HG02852 (cell line): ENCODE measurements at regions not wholly inside any gene's neighbourhood (a gene's known extent, or its start where the extent isn't known, plus 50 kb on each side); places are given as distances from the start of the nearest gene placed in this dataset.
"Not testable (repeated sequence)": the region's sequence is repeated elsewhere in the genome, so short reads cannot be mapped to it uniquely, and the experiment has no call there.

Experiments
- ATAC-seq: cut with Tn5 transposase; IDR thresholded peaks from one replicate; pipeline ENCODE4 v1.9.1; 2021; ENCODE audit warnings: mild to moderate bottlenecking, moderate library complexity; ENCODE audit not compliant: unreplicated experiment

DNA sequence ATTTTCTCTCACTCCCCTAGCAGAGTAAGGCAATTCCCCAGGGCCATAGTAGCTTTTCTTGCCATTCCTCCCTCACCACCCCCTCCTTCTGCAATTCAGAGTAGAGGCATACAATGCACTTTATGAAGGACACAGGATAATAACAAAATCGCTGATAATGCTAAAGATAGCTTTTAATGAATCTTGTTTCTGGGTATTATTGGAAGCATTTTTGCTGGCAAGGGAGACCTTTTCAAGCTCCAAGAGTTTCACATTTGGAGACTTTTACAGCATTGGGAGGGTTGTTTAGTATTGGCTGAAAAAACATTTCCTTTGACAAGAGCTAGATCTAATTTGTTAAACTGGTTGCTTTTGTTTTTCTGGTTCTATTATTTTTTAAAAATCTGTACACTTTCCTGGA lies 573.0 kb upstream of the C16orf82 start:
- no peak for ATAC-seq

GRCh38 chr16:26497896-26498295 lies 568.8 kb upstream of the C16orf82 start:
- ATAC-seq: no peak

DNA sequence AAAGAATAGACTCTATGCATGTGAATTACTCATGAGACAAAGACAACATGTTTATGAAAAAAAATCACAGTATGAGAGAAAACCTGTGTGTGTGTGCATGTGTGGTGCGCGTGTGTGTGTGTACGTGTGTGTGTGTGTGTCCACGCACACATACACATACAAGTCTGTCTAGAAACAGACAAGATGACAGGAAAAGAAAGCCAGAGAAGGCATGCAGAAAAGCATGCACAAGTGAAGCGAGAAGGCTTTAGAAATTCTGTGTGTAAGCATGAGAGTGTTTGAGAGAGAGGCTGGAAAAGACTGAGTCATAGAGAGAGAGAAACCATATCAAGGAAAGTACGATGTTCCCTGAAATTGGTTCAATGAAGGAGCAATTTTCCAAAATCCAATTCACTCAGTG lies 566.4 kb upstream of the C16orf82 start:
- no peak for ATAC-seq

DNA sequence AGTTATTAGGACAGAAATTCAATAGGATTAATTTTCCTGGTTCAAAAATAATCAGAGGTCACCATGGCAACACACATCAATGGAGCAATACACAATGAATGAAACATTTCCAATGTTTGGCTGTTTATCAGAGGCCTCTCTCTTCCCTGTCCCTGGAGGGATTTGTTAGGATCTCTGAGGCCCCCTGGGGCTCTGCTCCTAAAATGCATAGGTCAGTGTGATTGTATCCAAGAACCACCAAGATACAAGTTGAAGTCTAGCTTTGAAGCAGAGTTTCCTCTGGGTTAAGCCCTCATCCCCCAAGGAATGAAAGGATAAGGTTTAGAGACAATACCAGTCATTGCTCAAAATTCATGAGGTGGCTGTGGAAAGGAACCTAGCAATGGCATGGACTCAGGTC lies 561.2 kb upstream of the C16orf82 start:
- ATAC-seq: no peak

DNA sequence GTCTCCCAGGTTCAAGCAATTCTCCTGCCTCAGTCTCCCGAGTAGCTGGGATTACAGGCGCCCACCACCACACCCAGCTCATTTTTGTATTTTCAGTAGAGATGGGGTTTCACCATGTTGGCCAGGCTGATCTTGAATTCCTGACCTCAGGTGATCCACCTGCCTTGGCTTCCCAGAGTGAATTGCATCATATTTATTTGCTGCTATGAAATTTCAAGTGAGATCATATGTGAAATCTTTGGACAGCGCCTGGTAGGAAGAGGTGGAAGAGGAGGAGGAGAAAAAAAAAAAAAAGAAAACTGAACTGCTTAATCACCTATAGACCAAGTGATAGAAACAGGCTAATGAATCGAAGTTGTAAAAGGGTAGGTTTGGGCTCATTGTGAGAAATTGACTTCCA lies 557.8 kb upstream of the C16orf82 start:
- not testable (repeated sequence) for ATAC-seq

GRCh38 chr16:26510924-26511323 lies 555.8 kb upstream of the C16orf82 start:
- no peak for ATAC-seq

GRCh38 chr16:26511463-26511862 lies 555.3 kb upstream of the C16orf82 start:
- ATAC-seq: no peak

- ATAC-seq: no peak
These were observed 545.1 kb upstream of the C16orf82 start for GRCh38 chr16:26521626-26522025.

DNA sequence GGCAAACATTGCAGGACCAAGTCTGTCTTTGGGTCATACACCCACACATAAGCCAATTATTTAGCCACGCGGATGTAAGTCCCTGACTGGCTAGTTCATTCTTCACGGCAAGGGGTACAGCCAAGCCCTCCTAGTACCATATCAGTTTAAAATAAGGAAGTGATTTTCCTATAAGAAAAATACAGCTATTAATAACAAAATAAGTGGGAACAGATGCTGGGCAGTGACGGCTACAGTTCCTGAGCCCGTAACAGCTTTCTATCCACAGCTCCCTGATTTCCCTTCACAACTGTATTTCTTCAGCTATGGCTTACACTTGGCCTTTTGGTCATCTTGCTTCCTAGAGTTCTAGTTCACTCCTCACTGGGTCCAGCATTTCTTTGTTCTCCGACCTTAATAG lies 542.4 kb upstream of the C16orf82 start:
- ATAC-seq: no peak

GRCh38 chr16:26524846-26525245 lies 541.9 kb upstream of the C16orf82 start:
- ATAC-seq: no peak

- no peak for ATAC-seq
These were observed 540.9 kb upstream of the C16orf82 start for GRCh38 chr16:26525856-26526255.

DNA sequence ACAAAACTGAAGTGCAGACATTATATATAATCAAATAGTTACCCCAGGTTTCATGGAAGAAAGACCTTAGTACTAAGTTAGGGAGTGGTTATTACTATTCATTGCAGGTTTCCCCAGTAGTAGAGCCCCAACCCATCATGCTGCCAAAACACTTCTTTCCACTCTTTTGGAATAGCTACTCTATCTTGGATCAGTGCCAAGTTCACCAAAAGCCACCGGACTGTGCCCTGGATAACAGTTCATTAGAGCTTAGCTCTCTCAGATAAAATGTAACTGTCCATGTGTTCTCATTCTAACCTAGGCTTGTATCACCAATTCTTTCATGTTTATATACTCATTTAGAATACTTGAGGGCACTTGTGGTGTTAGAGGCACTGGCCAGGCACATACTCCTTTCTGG lies 540.1 kb upstream of the C16orf82 start:
- ATAC-seq: no peak

GRCh38 chr16:26530584-26531289 lies 536.0 kb upstream of the C16orf82 start:
- no peak for ATAC-seq

DNA sequence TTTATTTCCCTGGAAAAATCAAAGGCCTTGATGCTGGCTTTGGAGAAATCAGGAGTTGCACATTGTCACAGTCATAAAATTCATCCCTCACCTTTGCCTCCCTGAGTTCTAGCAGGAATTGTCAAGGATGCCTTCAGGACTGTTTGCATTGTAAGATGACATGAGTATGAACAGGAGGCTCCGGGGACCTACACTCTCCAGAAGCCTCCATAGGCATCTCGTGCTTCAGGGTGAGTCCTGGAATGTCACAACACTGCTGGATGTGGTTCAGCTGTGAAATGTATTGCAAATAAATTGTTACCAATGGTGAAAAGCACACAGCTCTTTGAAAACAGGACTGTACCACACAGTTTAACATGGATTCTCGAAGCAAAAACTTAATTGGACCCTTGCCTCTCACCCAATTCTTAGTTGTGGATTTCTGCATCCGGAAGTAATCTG lies 535.4 kb upstream of the C16orf82 start:
- no peak for ATAC-seq

GRCh38 chr16:26532456-26532855 lies 534.3 kb upstream of the C16orf82 start:
- no peak for ATAC-seq

DNA sequence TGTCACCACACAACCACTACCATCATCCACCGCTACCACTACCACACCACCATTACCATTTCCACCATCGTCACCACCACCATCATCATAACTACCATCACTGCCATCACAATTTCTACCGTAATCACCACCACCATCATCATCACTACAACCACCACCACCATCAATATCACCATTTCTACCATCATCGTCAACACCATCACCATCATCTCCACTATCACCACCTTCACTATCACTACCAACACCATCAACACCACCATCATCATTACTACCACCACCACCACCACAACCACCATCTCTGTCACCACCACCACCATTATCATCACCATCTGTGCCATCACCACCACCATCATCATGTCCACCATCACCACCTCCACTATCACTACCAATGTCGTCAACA lies 524.5 kb upstream of the C16orf82 start:
- ATAC-seq: no peak

GRCh38 chr16:26546573-26546972 lies 520.2 kb upstream of the C16orf82 start:
- no peak for ATAC-seq

GRCh38 chr16:26547681-26548080 lies 519.0 kb upstream of the C16orf82 start:
- no peak for ATAC-seq

- no peak for ATAC-seq
These were observed 516.6 kb upstream of the C16orf82 start for GRCh38 chr16:26550111-26550610.

DNA sequence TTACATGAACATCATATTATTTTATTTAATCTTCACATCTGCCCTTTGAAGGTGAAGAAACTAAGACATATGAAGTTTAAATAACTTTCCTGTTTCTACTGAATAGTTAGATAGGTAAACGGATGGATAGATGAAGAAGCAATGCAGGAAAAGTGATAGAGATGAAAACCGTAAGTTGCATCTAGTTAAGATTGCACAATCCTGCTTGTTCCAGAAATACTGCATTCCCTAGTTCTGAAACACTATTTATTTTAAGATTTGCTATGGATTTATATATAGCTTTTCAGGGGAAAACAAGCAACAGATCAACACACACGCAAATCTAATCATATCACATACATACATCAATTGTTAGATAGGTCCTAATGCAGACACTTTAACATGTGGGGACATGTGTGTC lies 512.7 kb upstream of the C16orf82 start:
- ATAC-seq: no peak

DNA sequence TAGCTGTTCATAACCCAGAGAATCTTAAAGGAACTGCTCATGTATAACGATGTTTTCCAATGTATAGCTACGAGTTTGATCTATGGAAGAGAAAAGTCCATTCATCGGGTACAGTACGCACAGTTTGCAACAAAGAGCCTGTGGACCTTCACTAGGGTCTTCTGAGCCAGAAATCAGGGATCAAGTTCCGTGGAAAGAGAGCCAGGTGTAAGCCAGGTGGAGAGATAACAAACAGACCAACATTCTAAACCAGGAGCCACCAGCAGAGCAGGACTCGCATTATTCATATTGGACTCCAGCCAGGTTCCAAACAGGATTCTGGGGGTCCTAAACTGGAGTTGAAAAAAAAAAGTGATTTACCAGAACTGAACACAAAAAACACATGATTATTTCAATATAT lies 505.4 kb upstream of the C16orf82 start:
- no peak for ATAC-seq

GRCh38 chr16:26563018-26563417 lies 503.7 kb upstream of the C16orf82 start:
- no peak for ATAC-seq

- ATAC-seq: no peak
These were observed 499.4 kb upstream of the C16orf82 start for GRCh38 chr16:26567356-26567755.
